Activated T-cell treated with anti-CD3 and anti-CD28 coated beads for 48 hours (primary cell): ENCODE measurements at regions not wholly inside any gene's neighbourhood (a gene's known extent, or its start where the extent isn't known, plus 50 kb on each side); places are given as distances from the start of the nearest gene placed in this dataset.
"Not testable (repeated sequence)": the region's sequence is repeated elsewhere in the genome, so short reads cannot be mapped to it uniquely, and the experiment has no call there.

Experiments used
- DNase-seq: peaks from one replicate; pipeline ENCODE4 v3.0.0-alpha.2; 2020; ENCODE audit warnings: low read depth

- peak; percentile 68 for DNase-seq
Observed at GRCh38 chr4:9703391-9703790, 78.0 kb upstream of the DRD5 start.

- not testable (repeated sequence) for DNase-seq
Observed at GRCh38 chr4:9704126-9704525, 77.3 kb upstream of the DRD5 start.

- DNase-seq, result no peak
Observed at GRCh38 chr4:9704551-9705332, 76.7 kb upstream of the DRD5 start.

- DNase-seq, result not testable (repeated sequence)
Observed at GRCh38 chr4:9707281-9707680, 74.2 kb upstream of the DRD5 start.

- DNase-seq, result not testable (repeated sequence)
Observed at GRCh38 chr4:9707936-9708335, 73.5 kb upstream of the DRD5 start.

- DNase-seq, result no peak
Observed at GRCh38 chr4:9709724-9710123, 71.7 kb upstream of the DRD5 start.

- not testable (repeated sequence) for DNase-seq
Observed at GRCh38 chr4:9715271-9715670, 66.2 kb upstream of the DRD5 start.

DNA sequence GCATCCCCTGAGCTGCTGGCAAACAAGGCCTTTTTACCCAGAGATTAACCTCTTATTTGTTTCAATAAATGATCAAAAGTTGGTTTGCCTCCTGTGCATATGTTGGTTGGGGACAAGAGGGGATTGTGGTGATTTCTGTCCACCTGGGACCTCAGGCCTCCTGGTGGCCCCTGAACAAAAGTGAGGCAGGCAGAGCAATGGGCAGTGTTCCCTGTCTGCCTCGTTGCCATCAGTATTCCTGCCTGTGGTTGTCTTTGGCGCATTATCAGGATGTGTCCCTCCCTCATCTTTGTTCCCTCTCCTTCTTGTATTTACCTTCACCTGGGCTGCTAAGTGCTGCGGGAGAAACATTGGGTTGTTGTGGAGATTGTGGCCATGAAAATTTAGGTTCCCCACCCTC, 65.3 kb upstream of the DRD5 start:
- no peak for DNase-seq

DNA sequence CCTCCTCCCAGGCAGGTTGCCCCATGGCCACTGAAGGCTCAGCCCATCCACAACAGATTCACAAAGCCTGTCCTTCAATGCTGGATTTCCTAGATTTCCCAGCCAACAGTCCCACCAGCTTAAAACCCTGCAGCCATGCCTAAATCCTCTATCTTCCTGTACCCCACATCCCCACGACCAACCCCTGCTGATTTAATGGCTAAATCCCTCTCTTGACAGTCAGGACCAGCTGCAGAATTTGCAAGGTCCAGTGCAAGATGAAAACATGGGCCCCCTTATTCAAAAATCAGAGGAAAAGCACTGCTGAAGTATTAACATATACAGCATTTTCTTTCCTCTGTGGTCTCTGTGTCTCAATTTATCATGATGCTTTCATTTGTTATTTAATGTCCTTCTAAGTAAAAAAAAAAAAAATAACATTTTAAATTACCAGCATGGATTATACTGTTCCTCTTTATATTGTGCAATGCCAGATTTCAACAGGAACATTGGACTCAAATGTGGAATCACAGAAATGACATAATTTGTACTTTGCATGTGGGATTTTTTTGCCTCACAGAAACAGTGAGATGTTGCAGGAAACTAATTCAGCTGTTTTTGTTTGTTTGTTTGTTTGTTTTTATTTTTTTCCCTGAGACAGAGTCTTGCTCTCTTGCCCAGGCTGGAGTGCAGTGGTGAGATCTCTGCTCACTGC, 63.0 kb upstream of the DRD5 start:
- not testable (repeated sequence) for DNase-seq

DNA sequence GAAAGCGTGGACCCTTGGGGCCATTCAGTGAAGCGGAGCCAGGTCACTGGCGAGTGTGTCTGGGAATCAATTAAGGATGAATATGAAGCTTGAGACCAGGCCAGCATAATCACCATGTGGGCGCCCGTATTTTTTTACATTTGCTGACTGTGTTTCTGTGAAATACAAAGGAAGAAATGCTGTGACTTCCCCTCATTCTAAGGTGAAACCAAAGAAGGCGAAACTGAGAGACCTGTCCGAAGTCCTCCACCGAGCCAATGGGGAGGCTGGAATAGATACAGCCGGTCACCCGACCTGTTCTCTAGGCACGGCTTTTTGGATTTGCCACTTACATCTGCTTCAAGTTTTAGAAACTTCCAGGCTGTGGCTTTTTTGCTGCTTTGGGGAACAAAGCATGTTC, 59.3 kb upstream of the DRD5 start:
- not testable (repeated sequence) for DNase-seq
